GM12864 (cell line): ENCODE measurements at regions not wholly inside any gene's neighbourhood (a gene's known extent, or its start where the extent isn't known, plus 50 kb on each side); places are given as distances from the start of the nearest gene placed in this dataset.

Experiments used
- DNase-seq: peaks from one replicate; pipeline ENCODE4 v3.0.0-alpha.2; 2011; ENCODE audit warnings: low read depth
- H3K4me3 ChIP-seq: 2 replicates; pipeline ENCODE4 v1.5.1; 2011; ENCODE audit warnings: mild to moderate bottlenecking, low read depth, low read length, control low read depth
- CTCF ChIP-seq: IDR thresholded peaks from 2 replicates; pipeline ENCODE4 v1.5.1; 2011; ENCODE audit warnings: low read depth, mild to moderate bottlenecking, moderate library complexity, low read length, control low read depth, inconsistent platforms; ENCODE audit errors: missing control alignments

GRCh38 chr14:66401449-66402095 is 84.6 kb upstream of the CCDC196 start:
- DNase-seq: no peak
- peak; percentile 59 for TF ChIP-seq CTCF
- H3K4me3 ChIP-seq: no peak overlapping the region

GRCh38 chr14:66403183-66403582 is 83.0 kb upstream of the CCDC196 start:
- TF ChIP-seq CTCF: peak; percentile 58
- no peak overlapping the region for H3K4me3 ChIP-seq
- peak; percentile 21 for DNase-seq

- no peak for TF ChIP-seq CTCF
- no peak overlapping the region for H3K4me3 ChIP-seq
- DNase-seq: no peak
Measured at GRCh38 chr14:66404051-66404545, 82.1 kb upstream of the CCDC196 start.

GRCh38 chr14:66405158-66405557 is 81.0 kb upstream of the CCDC196 start:
- no peak for DNase-seq
- no peak for TF ChIP-seq CTCF
- no peak overlapping the region for H3K4me3 ChIP-seq

- DNase-seq: no peak
- H3K4me3 ChIP-seq: no peak overlapping the region
- no peak for TF ChIP-seq CTCF
Measured at GRCh38 chr14:66413901-66414300, 72.3 kb upstream of the CCDC196 start.

GRCh38 chr14:66414511-66414910 is 71.7 kb upstream of the CCDC196 start:
- no peak for TF ChIP-seq CTCF
- no peak for DNase-seq
- no peak overlapping the region for H3K4me3 ChIP-seq
